Gastrocnemius medialis (tissue), 4 donors: ENCODE measurements at regions not wholly inside any gene's neighbourhood (a gene's known extent, or its start where the extent isn't known, plus 50 kb on each side); places are given as distances from the start of the nearest gene placed in this dataset.

Experiments
- CTCF ChIP-seq, 5 experiments: fragments of 450-650 bp in 3 of 5; fragments of 200-600 bp in 2 of 5; sonication (generic) in 2 of 5; IDR thresholded peaks in 4 of 5; conservative IDR thresholded peaks in 1 of 5; 1 replicate in 4 of 5; 2 replicates in 1 of 5; pipeline ENCODE4 v1.5.1; 2016 to 2019; ENCODE audit warnings: antibody characterized with exemption in 5 of 5, mild to moderate bottlenecking in 3 of 5, moderate library complexity in 3 of 5
- POLR2A ChIP-seq, 2 donors: fragments of 450-650 bp; IDR thresholded peaks; one replicate each; pipeline ENCODE4 v1.6.1; 2017; ENCODE audit warnings: antibody characterized with exemption in 2 of 2, mild to moderate bottlenecking in 2 of 2, moderate library complexity in 2 of 2

GRCh38 chr7:20520530-20520929 lies 94.9 kb upstream of the ABCB5 start:
- no peak for TF ChIP-seq CTCF (IDR thresholded peaks at IDR 0.05 in 4 of 5, conservative IDR thresholded peaks at IDR 0.05 in 1 of 5)
- no peak for TF ChIP-seq POLR2A (IDR thresholded peaks at IDR 0.05)
